B cell (primary cell): ENCODE measurements at regions not wholly inside any gene's neighbourhood (a gene's known extent, or its start where the extent isn't known, plus 50 kb on each side); places are given as distances from the start of the nearest gene placed in this dataset.

Source experiments
- EZH2 ChIP-seq: IDR thresholded peaks from 2 replicates; pipeline ENCODE4 v1.6.1; 2012; ENCODE audit warnings: borderline replicate concordance, low read depth, mild to moderate bottlenecking, moderate library complexity, low read length; ENCODE audit not compliant: insufficient read depth, poor library complexity, severe bottlenecking
- TF ChIP-seq, protein P1 (sequence below): fragments of 200-600 bp; IDR thresholded peaks from one replicate; pipeline ENCODE4 v1.8.0; 2022; ENCODE audit warnings: antibody characterized with exemption, mild to moderate bottlenecking

DNA sequence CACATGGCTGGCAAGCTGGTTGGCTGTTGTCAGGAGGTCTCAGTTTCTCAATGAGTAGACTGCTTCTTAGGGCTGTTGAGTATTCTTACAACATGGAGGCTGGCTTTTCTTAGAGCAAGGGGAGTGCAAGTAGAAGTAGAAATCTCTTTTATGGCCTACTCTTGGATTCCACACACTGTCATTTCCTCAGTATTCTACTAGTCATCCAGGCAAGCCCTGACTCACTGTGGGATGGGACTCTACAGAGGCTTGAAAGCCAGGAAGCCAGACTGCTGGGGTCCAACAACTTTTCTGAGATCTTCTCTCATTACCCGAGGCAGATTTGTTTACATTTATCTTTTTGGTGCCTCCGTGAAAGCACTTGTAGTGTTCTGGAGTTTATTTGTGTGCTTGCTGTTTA lies 196.2 kb upstream of the APP start:
- TF ChIP-seq EZH2: no peak
- TF ChIP-seq, protein P1, sequence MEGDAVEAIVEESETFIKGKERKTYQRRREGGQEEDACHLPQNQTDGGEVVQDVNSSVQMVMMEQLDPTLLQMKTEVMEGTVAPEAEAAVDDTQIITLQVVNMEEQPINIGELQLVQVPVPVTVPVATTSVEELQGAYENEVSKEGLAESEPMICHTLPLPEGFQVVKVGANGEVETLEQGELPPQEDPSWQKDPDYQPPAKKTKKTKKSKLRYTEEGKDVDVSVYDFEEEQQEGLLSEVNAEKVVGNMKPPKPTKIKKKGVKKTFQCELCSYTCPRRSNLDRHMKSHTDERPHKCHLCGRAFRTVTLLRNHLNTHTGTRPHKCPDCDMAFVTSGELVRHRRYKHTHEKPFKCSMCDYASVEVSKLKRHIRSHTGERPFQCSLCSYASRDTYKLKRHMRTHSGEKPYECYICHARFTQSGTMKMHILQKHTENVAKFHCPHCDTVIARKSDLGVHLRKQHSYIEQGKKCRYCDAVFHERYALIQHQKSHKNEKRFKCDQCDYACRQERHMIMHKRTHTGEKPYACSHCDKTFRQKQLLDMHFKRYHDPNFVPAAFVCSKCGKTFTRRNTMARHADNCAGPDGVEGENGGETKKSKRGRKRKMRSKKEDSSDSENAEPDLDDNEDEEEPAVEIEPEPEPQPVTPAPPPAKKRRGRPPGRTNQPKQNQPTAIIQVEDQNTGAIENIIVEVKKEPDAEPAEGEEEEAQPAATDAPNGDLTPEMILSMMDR: no peak
